ENCODE measurements at regions not wholly inside any gene's neighbourhood (a gene's known extent, or its start where the extent isn't known, plus 50 kb on each side); places are given as distances from the start of the nearest gene placed in this dataset.

GRCh38 chr15:35671197-35671596 lies 125.2 kb upstream of the DPH6 start:
- no peak overlapping the region for H3K4me3 ChIP-seq (replicated peaks in 1 of 4; ENCODE audit: control extremely low read depth in 1 of 4, insufficient read depth in 1 of 4, low read depth in 3 of 4, low read length in 4 of 4)
- H3K9me3 ChIP-seq (ENCODE audit: control insufficient read depth, insufficient read depth, low read depth, low read length), result no peaks in the 10 kb centered on the region
- no peak overlapping the region for H3K9ac ChIP-seq (ENCODE audit: insufficient read depth, low read length)
- no peaks in the 10 kb centered on the region for H3K36me3 ChIP-seq (ENCODE audit: control insufficient read depth, insufficient read depth, low read length)
- no peak overlapping the region for H3K27ac ChIP-seq (ENCODE audit: insufficient read depth, low read length)
- no peaks in the 10 kb centered on the region for H4K20me1 ChIP-seq (ENCODE audit: control insufficient read depth, extremely low read depth, insufficient read depth, low read length)
- peak in 1 of 2 donors; percentile 39 for DNase-seq (ENCODE audit: low read depth in 2 of 2)
- H3K4me1 ChIP-seq (ENCODE audit: control insufficient read depth, extremely low read depth, insufficient read depth, low read length), result peaks cover 6% of the 10 kb centered on the region
- no peaks in the 10 kb centered on the region for H3K27me3 ChIP-seq (ENCODE audit: control insufficient read depth, insufficient read depth, low read length)
- H3K79me2 ChIP-seq (ENCODE audit: control insufficient read depth, insufficient read depth, low read length), result no peaks in the 10 kb centered on the region
- H2AFZ ChIP-seq (ENCODE audit: low read length), result no peak overlapping the region
- no peak overlapping the region for H3K4me2 ChIP-seq (ENCODE audit: extremely low read depth, insufficient read depth, low read length)
- no peak for TF ChIP-seq EZH2 (IDR thresholded peaks at IDR 0.05; ENCODE audit: low read length, missing control alignments)
- no peak for TF ChIP-seq CTCF (conservative IDR thresholded peaks at IDR 0.05 in 1 of 2, IDR thresholded peaks at IDR 0.05 in 1 of 2; ENCODE audit: low read depth in 1 of 2, low read length in 2 of 2)

DNA sequence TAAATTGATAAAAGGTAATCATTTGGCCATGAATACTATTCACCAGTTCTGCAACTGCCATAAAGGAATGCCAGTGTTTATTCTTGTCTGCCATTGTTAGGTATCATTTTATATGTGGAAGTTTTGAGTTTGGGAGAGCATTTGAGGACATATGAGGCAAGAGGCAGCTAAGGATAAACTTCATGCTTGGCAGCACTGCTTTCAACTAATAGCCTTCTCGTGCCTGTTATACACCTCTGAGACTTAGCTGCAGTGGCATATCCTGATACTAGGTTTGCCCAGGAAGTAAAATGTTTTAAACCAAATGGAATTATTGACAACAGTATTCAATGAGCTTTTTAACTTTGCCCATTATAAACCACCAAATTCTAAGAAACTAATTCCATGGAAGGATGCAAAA lies 126.0 kb upstream of the DPH6 start:
- no peak for DNase-seq (ENCODE audit: low read depth in 2 of 2)
- Histone ChIP-seq H3K36me3 (ENCODE audit: control insufficient read depth, insufficient read depth, low read length) (no peaks in the 10 kb centered on the region), H3K79me2 (ENCODE audit: control insufficient read depth, insufficient read depth, low read length) (no peaks in the 10 kb centered on the region), H3K4me1 (ENCODE audit: control insufficient read depth, extremely low read depth, insufficient read depth, low read length) (peaks cover 6% of the 10 kb centered on the region), H3K4me3 (replicated peaks in 1 of 4; ENCODE audit: control extremely low read depth in 1 of 4, insufficient read depth in 1 of 4, low read depth in 3 of 4, low read length in 4 of 4) (no peak overlapping the region), H4K20me1 (ENCODE audit: control insufficient read depth, extremely low read depth, insufficient read depth, low read length) (no peaks in the 10 kb centered on the region), H3K27me3 (ENCODE audit: control insufficient read depth, insufficient read depth, low read length) (no peaks in the 10 kb centered on the region), H3K27ac (ENCODE audit: insufficient read depth, low read length) (no peak overlapping the region), H3K9ac (ENCODE audit: insufficient read depth, low read length) (no peak overlapping the region), H2AFZ (ENCODE audit: low read length) (no peak overlapping the region), H3K9me3 (ENCODE audit: control insufficient read depth, insufficient read depth, low read depth, low read length) (no peaks in the 10 kb centered on the region), H3K4me2 (ENCODE audit: extremely low read depth, insufficient read depth, low read length) (no peak overlapping the region)
- TF ChIP-seq CTCF (conservative IDR thresholded peaks at IDR 0.05 in 1 of 2, IDR thresholded peaks at IDR 0.05 in 1 of 2; ENCODE audit: low read depth in 1 of 2, low read length in 2 of 2), result no peak
- TF ChIP-seq EZH2 (IDR thresholded peaks at IDR 0.05; ENCODE audit: low read length, missing control alignments), result no peak

- no peak overlapping the region for H3K9ac ChIP-seq (ENCODE audit: insufficient read depth, low read length)
- no peak for DNase-seq (ENCODE audit: low read depth in 2 of 2)
- no peaks in the 10 kb centered on the region for H4K20me1 ChIP-seq (ENCODE audit: control insufficient read depth, extremely low read depth, insufficient read depth, low read length)
- H2AFZ ChIP-seq (ENCODE audit: low read length), result peak overlapping the region; percentile 5
- H3K4me1 ChIP-seq (ENCODE audit: control insufficient read depth, extremely low read depth, insufficient read depth, low read length), result peaks cover 4% of the 10 kb centered on the region
- H3K27ac ChIP-seq (ENCODE audit: insufficient read depth, low read length), result no peak overlapping the region
- H3K79me2 ChIP-seq (ENCODE audit: control insufficient read depth, insufficient read depth, low read length), result no peaks in the 10 kb centered on the region
- TF ChIP-seq EZH2 (IDR thresholded peaks at IDR 0.05; ENCODE audit: low read length, missing control alignments) (no peak), CTCF (conservative IDR thresholded peaks at IDR 0.05 in 1 of 2, IDR thresholded peaks at IDR 0.05 in 1 of 2; ENCODE audit: low read depth in 1 of 2, low read length in 2 of 2) (no peak)
- no peaks in the 10 kb centered on the region for H3K36me3 ChIP-seq (ENCODE audit: control insufficient read depth, insufficient read depth, low read length)
- H3K27me3 ChIP-seq (ENCODE audit: control insufficient read depth, insufficient read depth, low read length), result no peaks in the 10 kb centered on the region
- H3K9me3 ChIP-seq (ENCODE audit: control insufficient read depth, insufficient read depth, low read depth, low read length), result no peaks in the 10 kb centered on the region
- H3K4me2 ChIP-seq (ENCODE audit: extremely low read depth, insufficient read depth, low read length), result no peak overlapping the region
- no peak overlapping the region for H3K4me3 ChIP-seq (replicated peaks in 1 of 4; ENCODE audit: control extremely low read depth in 1 of 4, insufficient read depth in 1 of 4, low read depth in 3 of 4, low read length in 4 of 4)
Observed at GRCh38 chr15:35673093-35673684, 127.2 kb upstream of the DPH6 start.
